ENCODE measurements at regions not wholly inside any gene's neighbourhood (a gene's known extent, or its start where the extent isn't known, plus 50 kb on each side); places are given as distances from the start of the nearest gene placed in this dataset.
"Not testable (repeated sequence)": the region's sequence is repeated elsewhere in the genome, so short reads cannot be mapped to it uniquely, and the experiment has no call there.

DNA sequence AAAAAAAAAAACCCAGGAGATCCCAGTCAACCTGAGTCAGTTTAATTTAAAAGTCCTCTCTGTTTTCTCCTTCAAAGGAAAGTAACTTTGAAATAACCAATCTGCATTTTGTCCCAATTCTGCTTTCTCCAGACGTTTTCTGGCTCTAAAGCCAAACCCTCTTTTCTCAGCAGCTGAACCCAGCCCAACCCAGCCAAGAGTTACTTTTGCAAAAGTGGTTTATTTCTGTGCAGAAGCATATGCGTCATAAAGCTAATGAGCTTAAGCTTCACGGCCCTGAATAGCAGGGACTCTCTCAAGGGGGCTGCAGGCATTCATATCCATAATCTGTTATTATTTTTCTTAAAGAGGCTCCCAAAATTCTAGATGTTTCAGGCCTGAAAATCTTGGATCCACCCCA lies 176.6 kb downstream of the GALC start:
- DNase-seq (ENCODE audit: low read depth in 1 of 2, low spot score in 1 of 2), result no peak

DNA sequence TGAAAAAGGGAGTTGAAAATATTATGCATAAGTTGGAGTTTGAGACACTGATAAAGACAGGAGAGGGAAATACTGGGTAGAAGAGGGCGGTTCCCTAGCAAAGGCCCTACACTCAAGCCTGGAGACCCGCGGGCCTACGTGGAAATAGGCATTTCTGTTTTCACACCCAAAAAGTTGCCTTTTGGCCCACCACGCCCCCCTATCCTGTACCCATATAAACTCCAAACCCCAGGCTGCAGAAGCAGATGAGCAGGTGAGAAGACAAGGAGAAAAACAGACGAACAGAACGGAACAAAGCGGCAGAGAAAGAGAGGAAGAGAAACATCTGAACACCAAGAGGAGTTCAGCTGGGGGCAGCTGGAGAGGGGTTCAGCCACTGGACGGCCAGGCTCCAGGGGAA lies 177.9 kb downstream of the GALC start:
- no peak for DNase-seq (ENCODE audit: low read depth in 1 of 2, low spot score in 1 of 2)

DNA sequence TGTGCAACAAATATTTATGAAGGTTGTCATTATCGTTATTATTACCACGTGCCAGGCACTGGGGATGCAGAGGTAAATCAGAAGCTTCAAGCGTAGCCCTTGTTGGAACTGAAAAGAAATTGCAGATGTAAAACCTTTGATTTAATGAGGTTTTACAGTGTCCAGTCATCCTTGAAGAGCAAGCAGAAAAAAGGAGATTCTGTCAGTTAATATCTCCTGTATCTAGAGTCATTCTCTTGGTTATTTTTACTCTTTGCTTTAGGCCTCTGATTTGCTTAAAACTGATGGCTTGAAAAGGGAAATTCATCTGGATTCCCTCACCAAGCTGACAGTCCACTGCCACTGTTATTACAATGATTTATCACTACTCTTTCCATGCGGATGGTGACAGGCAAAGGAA lies 179.3 kb downstream of the GALC start:
- DNase-seq (ENCODE audit: low read depth in 1 of 2, low spot score in 1 of 2), result no peak

DNA sequence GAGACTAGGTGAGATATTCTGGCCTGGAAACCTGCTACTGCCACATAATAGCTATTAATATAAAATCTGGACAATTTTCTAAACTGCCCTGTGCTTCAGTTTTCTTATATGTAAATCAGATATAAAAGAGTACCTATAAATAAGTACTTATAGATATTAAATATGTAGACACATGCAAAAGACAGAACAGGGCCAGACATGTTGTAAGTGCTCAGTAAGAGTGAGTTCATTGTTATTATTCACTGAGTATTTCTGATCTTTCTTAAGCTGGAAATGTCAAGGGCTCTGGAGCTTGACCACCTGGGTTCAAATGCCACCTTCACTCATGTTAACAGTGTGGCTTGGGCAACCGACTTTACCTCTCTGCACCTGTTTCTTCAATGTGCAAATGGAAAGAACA lies 179.8 kb downstream of the GALC start:
- no peak for DNase-seq (ENCODE audit: low read depth in 1 of 2, low spot score in 1 of 2)

DNA sequence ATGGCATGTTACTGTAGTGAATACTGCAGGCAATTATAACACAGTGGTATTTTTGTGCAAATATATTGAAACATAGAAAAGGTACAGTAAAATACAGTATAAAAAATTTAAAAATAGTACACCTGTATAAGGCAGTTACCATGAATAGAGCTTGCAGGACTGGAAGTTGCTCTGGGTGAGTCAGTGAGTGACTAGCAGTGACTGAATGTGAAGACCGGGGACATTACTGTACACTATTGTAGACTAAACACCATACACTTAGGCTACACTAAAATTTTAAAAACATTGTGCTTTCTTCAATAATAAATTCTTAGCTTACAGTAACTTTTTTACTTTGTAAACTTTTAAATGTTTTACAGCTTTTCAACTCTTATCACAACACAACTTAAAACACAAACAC lies 181.7 kb downstream of the GALC start:
- DNase-seq (ENCODE audit: low read depth in 1 of 2, low spot score in 1 of 2), result no peak

DNA sequence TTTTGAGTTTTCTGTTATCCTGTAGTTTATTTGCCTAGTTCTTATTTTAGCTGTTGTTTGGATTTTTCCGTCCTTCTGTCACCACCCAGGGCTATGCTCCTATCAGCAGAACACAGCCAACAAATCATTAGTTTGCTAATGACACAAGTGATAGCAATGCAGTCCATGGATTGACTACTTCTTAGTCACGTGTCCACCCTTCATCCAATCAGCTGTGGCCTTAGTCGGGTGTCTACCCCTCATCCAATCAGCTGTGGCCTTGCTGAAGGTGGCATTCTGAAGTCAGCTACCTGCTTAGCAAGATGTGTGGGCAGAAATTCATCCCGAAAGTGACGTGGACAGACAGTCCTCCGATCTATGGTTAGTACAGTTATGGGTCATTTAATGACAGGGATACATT lies 182.3 kb downstream of the GALC start:
- DNase-seq (ENCODE audit: low read depth in 1 of 2, low spot score in 1 of 2), result no peak

DNA sequence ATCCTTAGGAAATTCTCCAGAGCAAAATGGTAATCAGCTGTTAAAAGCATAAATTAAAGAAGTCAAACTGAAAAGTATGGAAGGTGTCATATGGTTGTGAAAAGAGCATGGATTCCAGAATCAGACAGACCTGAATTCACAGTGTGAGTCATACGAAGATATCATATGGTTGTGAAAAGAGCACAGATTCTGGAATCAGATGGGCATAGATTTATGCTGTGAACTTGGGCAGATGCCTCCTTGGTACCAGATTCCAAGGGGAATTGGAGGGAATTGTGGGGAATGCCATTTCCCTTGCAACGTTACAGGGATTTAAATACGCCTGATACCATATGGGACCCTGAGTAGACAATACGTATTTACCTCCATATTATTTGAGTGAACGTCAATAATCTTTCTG lies 183.7 kb downstream of the GALC start:
- DNase-seq (ENCODE audit: low read depth in 1 of 2, low spot score in 1 of 2), result no peak

DNA sequence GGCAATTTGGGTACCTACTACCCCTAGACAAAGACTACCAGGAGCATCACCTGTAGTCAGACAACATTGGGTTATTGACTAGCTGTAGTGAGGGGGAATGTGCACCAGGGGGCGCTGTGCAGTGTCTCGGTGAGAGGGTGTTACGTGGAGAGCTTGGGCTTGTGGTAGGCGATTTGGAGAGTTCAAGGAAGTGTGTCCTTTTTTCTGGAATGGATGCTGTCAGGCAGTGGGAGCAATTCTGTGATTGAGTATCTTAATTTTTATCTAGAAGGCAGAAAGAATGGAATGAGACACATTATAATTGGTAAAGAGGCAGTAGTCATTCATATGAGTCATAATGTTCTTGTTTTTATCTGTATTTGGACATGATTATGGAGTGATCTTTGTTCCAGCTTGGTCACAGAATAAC lies 187.7 kb downstream of the GALC start:
- peak in 1 of 2 donors; percentile 16 for DNase-seq (ENCODE audit: low read depth in 1 of 2, low spot score in 1 of 2)

DNA sequence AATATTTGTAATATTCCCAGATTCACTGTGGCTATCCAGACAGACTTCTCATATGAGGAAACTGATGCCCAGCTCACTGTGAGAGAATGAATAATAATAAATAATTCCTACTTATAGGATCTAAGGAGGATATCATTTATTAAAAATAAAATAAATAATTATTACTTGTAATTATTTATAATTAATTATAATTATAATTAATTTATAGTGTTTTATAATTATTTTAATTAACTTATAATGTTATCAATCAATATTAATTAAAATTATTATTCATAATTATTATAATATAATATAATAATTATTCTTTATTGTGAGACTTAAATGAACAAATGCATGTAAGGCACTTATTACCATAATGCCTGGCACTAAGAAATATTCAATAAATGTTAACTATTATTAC lies 192.8 kb downstream of the GALC start:
- no peak for DNase-seq (ENCODE audit: low read depth in 1 of 2, low spot score in 1 of 2)

DNA sequence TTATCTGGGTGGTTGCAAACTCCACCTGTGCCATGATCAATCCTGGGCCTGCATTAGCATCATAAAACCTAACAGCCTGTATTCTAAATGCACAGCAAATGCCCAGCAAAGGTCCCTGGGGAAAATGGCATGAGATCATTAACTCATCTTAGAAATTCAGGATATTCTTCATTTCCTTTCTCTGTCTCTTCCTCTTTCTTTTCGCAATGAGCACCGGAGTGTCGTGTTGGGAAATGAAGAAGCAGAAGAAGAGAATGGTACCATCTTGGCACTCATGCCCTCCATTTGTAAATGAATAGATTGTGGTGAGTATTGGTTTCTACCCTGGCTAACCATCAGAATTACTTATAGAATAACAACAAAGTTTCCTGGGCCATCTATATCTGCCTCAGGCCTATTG lies 193.6 kb downstream of the GALC start:
- no peak for DNase-seq (ENCODE audit: low read depth in 1 of 2, low spot score in 1 of 2)

DNA sequence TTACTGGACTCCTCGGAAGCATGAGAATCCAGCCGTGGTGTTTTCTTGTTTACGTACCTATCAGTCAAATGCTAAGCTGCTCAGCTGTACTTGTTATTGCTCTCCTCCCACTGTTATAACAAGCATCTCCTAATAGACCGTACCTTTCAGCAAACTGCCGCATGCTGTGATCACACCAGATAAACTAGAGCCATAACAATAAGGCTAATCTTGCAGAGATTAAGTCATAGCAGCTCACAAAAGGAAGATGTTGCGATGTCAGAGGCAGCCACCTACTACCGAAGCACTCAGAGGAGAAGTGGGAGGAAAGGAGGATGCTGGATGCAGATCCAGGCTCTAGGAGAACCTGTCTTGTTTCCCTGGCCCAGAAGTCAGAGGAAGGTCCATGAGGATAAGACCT lies 196.0 kb downstream of the GALC start:
- no peak for DNase-seq (ENCODE audit: low read depth in 1 of 2, low spot score in 1 of 2)

DNA sequence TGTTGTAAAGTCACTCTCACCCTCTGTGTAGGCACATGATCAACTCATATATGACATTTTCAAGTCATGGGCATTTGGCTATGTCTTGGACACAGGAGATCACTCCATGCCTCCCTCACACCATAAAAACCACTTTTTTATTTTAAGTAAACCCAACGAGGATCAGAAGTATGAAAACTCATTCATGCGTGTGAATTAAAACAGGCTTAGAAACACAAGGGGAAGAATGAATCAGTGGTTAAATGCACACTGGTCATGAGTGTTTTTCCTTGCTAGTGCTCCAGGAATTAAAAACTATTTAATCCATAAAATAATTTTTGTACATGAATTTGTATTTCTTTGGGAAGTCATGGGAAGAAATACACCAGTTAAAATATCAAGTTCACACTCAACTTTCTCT lies 198.4 kb downstream of the GALC start:
- DNase-seq (ENCODE audit: low read depth in 1 of 2, low spot score in 1 of 2), result no peak

DNA sequence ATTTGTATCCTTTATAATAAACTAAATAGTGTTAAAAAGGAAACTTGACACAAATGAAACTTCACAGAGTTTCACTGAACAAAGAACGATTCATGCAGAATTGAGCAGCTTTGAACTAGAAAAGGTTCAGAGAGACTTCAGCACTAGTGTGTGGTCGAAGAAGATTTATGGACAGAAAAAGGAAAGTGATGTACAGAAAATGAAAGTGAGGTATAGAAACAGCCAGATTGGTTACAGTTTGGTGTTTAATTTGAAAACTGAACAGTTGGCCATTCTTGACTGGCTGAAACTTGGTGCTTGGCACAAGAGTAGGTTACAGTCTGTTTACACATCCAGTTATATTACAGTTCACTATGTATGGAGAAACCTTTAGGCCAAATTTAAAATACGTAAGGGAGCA lies 207.1 kb downstream of the GALC start:
- no peak for DNase-seq (ENCODE audit: low read depth in 1 of 2, low spot score in 1 of 2)

DNA sequence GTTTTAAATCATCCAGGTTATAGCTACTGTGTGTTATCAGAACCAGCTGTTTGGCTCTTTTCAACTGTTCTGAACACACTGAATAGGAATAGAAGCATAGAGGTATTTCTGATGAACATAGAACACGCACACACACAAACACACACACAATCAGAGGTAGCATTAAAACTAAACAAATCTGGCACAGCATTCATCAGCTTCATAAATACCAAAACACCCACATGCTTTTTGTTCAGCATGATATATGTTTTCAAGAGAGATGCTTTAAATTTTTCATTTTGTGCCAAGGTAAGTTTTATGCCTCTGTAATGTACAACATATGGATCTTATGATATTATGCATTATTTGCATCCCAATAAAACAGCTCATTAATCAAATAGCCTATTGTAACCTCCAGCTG lies 208.6 kb downstream of the GALC start:
- DNase-seq (ENCODE audit: low read depth in 1 of 2, low spot score in 1 of 2), result no peak

DNA sequence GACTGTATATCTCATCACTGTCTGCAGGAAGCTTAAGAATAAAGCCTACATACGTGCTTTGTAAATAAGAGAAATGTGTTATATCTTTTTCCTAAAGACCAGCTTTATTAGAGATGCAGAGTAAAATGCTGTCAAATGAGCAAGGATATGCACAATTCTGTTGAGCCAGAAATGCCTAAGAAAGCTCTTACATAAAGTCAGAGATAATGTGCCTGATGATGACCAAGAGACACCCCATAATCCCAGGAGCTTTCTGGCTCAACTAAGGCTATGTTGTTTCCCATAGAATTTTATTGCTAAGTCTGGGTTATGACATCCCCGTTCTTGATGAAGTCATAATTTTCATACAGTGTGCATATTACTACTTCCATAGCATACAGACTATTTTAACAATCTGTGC lies 209.9 kb downstream of the GALC start:
- DNase-seq (ENCODE audit: low read depth in 1 of 2, low spot score in 1 of 2), result no peak

DNA sequence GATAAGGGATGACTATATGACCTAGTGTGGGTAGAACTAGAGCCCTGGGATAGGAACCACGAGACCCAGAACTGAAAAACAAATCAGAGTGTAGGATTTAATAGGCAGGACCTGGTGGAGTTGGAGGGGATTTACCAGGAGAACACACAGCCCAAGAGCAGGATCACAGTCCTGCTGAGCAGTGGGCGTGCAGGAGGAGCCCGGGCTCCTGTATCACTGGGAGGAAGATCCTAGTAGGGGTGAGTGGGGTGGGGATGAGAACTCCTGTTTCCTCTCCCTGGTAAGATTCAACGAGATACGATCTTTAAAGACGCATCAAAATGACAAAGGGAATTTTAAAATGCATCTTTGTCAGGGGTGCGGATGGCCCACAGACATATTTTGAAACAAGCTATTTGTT lies 220.1 kb downstream of the GALC start:
- DNase-seq (ENCODE audit: low read depth in 1 of 2, low spot score in 1 of 2), result no peak

DNA sequence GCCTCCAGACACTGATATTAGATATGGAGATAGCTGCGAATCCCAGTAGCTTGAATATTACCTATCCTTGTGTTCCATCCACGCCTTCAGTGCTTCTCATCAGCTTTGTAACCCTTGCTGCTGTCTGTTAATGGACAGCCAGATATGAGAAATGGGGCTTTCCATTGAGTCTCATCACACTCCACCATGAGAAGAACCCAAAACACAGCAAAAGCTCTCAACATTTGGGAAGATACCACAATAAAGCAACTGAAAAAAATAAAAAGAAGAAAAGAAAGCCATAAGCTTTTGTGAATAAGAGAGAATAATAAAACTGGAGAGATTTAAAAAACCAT lies 225.4 kb downstream of the GALC start:
- no peak for DNase-seq (ENCODE audit: low read depth in 1 of 2, low spot score in 1 of 2)

DNA sequence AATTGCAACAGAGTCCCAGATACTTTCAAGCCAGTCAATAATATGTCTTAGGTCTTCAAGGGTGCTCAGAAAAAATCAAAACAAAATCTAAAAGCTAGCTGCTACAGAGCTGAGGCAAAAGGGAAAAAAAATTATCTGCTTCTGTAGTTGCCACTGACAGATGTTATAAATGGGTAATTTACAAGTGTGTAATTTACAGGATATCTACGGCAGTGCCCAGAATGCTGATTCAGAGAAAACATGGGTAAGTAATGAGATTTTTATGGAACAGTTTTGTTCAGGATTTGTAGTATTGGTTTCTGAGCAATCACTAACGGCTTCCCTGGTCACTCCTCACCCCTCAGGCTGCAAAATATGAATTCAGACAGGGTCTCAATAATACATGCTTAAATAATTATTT lies 234.1 kb downstream of the GALC start:
- no peak for DNase-seq (ENCODE audit: low read depth in 1 of 2, low spot score in 1 of 2)

DNA sequence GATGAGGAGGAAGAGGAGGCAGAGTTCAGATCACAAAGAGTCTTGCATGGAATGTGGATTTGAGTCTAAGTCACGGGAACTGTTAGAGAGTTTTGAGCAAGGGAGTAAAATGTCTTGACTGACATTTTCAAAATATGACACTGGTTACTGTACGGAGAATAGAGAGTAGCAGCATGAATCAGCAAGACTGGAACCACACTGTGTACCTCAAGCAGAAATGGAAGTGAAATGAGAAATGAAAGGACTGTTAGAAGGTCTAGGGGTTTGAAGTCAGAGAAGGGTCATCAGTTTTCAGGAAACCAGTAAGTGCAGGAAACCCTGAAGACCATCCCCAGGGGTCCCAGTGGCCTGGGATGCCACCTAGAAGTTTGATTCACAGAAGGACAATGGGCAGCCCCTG lies 236.3 kb downstream of the GALC start:
- DNase-seq (ENCODE audit: low read depth in 1 of 2, low spot score in 1 of 2), result no peak

DNA sequence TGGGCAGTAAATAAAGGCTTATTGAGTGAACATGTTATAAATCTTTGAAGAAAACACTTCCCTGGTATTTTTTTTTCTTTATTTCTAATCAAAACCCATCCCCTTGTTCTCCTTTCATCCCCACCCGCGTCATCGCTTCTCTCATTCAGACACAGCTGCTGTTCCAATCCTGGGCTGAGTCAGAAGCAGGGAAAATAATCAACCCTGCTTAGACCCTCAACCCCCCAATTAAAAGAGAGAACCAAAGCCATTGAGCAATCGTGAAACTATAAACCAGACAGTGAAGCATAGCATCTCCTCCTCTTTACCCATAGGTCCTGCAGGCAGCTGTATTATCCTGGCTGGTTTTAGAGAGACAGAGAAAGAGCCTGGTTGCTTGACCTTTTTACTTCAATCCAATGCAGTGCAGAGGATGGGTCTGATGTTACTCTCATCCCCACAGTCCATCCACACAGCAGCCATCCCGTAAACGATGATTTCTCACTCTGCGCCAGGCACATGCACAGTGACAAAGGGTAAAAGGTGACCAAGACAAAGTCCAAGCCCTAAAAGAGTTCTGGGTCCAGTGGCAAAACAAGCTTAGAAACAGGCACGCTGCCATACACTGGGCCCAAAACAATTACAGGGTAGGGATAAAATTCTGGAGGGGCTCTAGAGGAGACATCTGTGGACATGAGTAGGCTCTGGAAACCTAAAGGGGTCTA lies 238.3 kb downstream of the GALC start:
- DNase-seq (ENCODE audit: low read depth in 1 of 2, low spot score in 1 of 2), result no peak

DNA sequence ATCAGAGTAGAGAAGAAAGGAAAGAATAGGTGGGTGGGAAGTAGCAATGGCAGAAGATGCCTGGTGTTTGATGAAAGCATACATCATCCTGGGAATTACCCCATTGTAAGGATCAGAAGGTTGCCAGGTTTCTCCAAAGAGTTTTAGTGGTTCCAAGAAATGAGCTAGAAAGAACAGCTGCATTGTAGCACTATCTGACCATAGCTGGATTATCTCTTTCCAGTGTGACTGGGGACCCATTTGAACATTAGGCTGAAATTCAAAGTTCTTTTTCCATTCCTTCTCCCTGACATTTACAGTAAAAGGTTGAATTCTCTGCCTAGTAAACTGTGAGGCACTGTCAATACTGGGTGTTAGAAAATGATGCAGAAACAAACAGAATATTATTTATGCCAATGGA lies 244.4 kb downstream of the GALC start:
- no peak for DNase-seq (ENCODE audit: low read depth in 1 of 2, low spot score in 1 of 2)

DNA sequence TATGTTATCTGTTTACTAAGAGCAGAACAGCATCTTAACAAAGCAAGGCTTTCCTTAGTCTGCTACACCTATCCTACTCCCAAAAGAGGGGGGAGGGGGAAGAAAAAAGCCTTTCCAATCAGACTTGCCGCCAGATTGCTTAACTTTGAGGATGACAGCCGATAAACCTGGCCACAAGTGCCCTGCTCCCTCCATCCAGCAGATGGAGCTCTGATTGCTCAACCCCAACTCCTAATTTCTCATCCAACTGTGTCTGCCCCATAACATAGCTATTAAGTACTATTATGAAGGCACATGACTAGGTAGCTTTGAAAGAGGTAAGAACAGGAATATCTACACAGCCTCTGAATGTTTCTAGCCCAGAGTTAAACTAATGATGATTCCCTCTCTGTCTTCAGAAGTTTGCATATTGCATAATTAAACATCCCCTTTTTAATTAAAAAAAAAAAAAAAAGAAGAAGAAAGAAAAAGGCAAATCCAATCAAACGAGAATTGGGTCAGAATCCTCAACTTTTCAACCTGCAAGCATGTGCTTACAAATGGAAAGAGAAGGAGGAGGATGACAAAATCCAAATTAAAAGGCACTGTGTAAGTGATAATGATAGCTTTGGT lies 247.4 kb downstream of the GALC start:
- DNase-seq (ENCODE audit: low read depth in 1 of 2, low spot score in 1 of 2), result no peak

DNA sequence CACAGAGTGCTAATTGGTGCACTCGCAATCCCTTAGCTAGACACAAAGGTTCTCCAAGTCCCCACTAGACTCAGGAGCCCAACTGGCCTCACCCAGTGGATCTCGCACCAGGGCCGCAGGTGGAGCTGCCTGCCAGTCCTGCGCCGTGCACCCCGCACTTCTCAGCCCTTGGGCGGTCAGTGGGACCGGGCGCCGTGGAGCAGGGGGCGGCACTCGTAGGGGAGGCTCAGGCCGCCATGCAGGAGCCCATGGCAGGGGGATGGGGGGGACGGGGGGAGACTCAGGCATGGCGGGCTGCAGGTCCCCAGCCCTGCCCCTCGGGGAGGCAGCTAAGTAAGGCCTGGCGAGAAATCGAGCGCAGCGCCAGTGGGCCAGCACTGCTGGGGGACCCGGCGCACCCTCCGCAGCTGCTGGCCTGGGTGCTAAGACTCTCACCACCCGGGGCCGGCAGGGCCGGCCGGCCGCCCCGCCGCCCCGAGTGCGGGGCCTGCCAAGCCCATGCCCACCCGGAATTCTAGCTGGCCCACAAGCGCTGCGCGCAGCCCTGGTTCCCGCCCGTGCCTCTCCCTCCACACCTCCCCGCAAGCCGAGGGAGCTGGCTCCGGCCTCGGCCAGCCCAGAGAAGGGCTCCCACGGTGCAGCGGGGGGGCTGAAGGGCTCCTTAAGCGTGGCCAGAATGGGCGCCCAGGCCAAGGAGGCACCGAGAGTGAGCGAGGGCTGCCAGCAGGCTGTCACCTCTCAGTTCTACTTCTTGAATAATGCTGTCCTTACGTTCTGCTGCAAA lies 258.2 kb downstream of the GALC start:
- DNase-seq (ENCODE audit: low read depth in 1 of 2, low spot score in 1 of 2), result not testable (repeated sequence)

All from stimulated activated CD4-positive, alpha-beta T cell treated with anti-CD3 and anti-CD28 coated beads, Interleukin-15, amount 100 ng/mL, for 1 hour (primary cell).